Psoas muscle (tissue), 7 donors: ENCODE measurements at regions not wholly inside any gene's neighbourhood (a gene's known extent, or its start where the extent isn't known, plus 50 kb on each side); places are given as distances from the start of the nearest gene placed in this dataset.

Experiments
- ATAC-seq, 4 donors: fragments of 200-7000 bp; cut with Tn5 transposase; one replicate each; pipeline ENCODE4 v1.9.1; 2020; ENCODE audit warnings: moderate library complexity in 3 of 4, mild to moderate bottlenecking in 2 of 4
- DNase-seq, 2 donors: peaks; one replicate each; pipeline ENCODE4 v3.0.0-alpha.2; 2020
- H3K27ac ChIP-seq: fragments of 200-600 bp; one replicate; pipeline ENCODE4 v1.8.0; 2022
- H3K27me3 ChIP-seq, 3 donors: fragments of 200-600 bp in 1 of 3; one replicate each; pipeline versions ENCODE4 v1.6.1 to v1.8.0; 2013 to 2022; ENCODE audit warnings: low read length in 2 of 3, mild to moderate bottlenecking in 2 of 3, moderate library complexity in 1 of 3; ENCODE audit not compliant: insufficient read depth in 3 of 3
- H3K36me3 ChIP-seq, 2 donors: fragments of 200-600 bp in 1 of 2; one replicate each; pipeline versions ENCODE4 v1.6.1 to v1.8.0; 2013 to 2022; ENCODE audit warnings: low read depth in 1 of 2, mild to moderate bottlenecking in 1 of 2, moderate library complexity in 1 of 2; ENCODE audit not compliant: insufficient read depth in 1 of 2
- H3K4me1 ChIP-seq: fragments of 200-600 bp; one replicate; pipeline ENCODE4 v1.8.0; 2022
- H3K4me3 ChIP-seq: fragments of 200-600 bp; one replicate; pipeline ENCODE4 v1.8.0; 2022; ENCODE audit warnings: mild to moderate bottlenecking
- H3K9me3 ChIP-seq: fragments of 200-600 bp; one replicate; pipeline ENCODE4 v1.8.0; 2022
- CTCF ChIP-seq: fragments of 200-600 bp; IDR thresholded peaks from one replicate; pipeline ENCODE4 v1.8.0; 2022; ENCODE audit warnings: antibody characterized with exemption
- WGBS, 3 donors: extraction: QIAGEN DNeasy Blood & Tissue Kit; methylation state at CpG; one replicate each; pipeline versions ENCODE4 v1.1.6 to v1.1.7; 2013; 5-methylcytosine and 5-hydroxymethylcytosine counted together
- intact Hi-C, 2 donors: fragments of 100-400 bp; cut with DNase I; formaldehyde crosslinking; loops; one replicate each; pipeline versions ENCODE4 v1.11.0 to v1.14.2; 2022
- donor health status: healthy with polysubstance abuse.
- donor health status: DM: no; HTN: no; CAD: no; lungs with moderate emphysema.
- donor health status: Bipolar disorder and iron deficiency.
- donor health status: healthy.
- donor health status: DM: yes; HTN: yes; CAD: no.
- donor health status: DM: no; HTN: no; CAD: no.
- donor health status: DM: yes; HTN: yes; CAD: no.

- intact Hi-C loops: no loop called here
- H3K4me1 ChIP-seq: peaks cover 8% of the 10 kb centered on the region
- H3K27me3 ChIP-seq: no peaks in the 10 kb centered on the region
- H3K4me3 ChIP-seq: no peak overlapping the region
- no peak for TF ChIP-seq CTCF
- DNase-seq (no peak), ATAC-seq (no peak)
- H3K27ac ChIP-seq: no peak overlapping the region
- WGBS, 3 donors: 84 to 89% (median 87%) methylated on average over 1 of the region's 1 CpG
- H3K9me3 ChIP-seq: no peaks in the 10 kb centered on the region
- H3K36me3 ChIP-seq: no peaks in the 10 kb centered on the region
Measured at GRCh38 chr1:103905363-103905762, 155.7 kb downstream of the AMY1C start.

DNA sequence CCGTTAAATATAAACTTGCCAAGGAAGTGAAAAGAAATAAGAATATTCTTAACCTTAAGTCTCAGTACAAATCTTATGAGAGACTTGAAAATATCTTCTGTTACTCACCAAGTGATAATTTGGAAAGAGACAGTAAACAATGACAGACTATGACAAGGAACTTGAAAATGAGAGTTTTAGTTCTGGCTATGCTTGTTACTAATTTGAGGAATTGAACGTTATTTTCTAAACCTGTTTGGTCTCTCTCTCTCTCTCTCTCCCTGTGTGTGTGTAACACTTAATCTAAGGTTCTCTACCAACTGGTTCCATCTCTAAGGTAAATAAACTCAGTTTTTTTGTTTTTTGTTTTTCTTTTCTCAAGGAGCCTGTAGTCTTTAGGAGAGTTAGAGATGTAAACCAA lies 161.8 kb downstream of the AMY1C start:
- no peaks in the 10 kb centered on the region for H3K27me3 ChIP-seq
- intact Hi-C loops: no loop called here
- H3K36me3 ChIP-seq: no peaks in the 10 kb centered on the region
- 66 to 70% (median 68%) methylated on average over 2 of the region's 2 CpGs for WGBS, 3 donors
- H3K4me1 ChIP-seq: no peaks in the 10 kb centered on the region
- H3K9me3 ChIP-seq: no peaks in the 10 kb centered on the region
- ATAC-seq (no peak), DNase-seq (no peak)
- TF ChIP-seq CTCF: no peak
- H3K27ac ChIP-seq: no peak overlapping the region
- no peak overlapping the region for H3K4me3 ChIP-seq

DNA sequence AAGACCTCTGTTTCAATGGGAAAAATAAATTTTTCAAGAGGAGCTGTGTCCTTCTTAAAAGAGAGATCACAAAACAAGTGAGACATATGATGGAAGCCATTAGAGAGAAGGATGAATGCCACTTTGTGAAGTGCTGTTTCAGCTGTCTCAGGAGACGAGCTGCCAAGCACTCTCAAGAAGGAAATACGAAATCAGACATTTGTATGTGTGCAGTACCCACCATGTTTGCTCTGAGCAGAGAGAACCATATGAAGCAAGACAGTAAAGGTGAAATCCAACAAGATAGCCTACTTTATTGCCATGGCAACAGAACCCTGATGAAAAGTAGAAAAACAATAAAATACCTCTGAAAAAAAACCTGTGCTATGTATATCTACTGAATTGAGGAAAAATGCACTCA lies 168.1 kb downstream of the AMY1C start:
- ATAC-seq: no peak

DNA sequence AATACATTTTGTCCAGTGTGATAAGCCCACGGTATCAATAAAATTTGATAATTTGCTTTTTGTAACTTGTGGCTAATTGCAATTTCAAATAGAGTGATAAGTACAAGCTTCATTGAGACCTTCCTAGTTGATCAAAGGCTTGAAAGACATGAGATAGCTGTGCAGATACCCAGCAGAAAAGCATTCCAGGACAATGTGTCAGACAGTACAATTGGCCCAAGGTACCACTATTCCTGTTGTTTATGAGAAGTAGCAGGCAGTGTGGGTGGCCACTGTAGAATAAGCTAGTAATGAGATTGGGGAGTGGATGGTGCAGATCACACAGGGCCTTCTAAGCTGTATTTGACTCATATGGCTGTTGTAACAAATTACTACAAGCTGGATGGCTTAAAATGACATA lies 182.2 kb downstream of the AMY1C start:
- no peaks in the 10 kb centered on the region for H3K27me3 ChIP-seq
- intact Hi-C loops: no loop called here
- no peaks in the 10 kb centered on the region for H3K4me1 ChIP-seq
- no peak overlapping the region for H3K27ac ChIP-seq
- H3K4me3 ChIP-seq: no peak overlapping the region
- DNase-seq (no peak), ATAC-seq (no peak)
- 68 to 82% (median 75%) methylated on average over 1 of the region's 1 CpG for WGBS, 3 donors
- no peaks in the 10 kb centered on the region for H3K9me3 ChIP-seq
- H3K36me3 ChIP-seq: no peaks in the 10 kb centered on the region
- no peak for TF ChIP-seq CTCF

More for the DNA sequence above, 168.1 kb downstream of the AMY1C start:
- Histone ChIP-seq H3K36me3 (no peaks in the 10 kb centered on the region), H3K4me3 (no peak overlapping the region), H3K4me1 (no peaks in the 10 kb centered on the region), H3K27me3 (no peaks in the 10 kb centered on the region), H3K27ac (no peak overlapping the region), H3K9me3 (no peaks in the 10 kb centered on the region)
- DNase-seq: no peak
- 26 to 37% (median 30%) methylated on average over 2 of the region's 2 CpGs for WGBS, 3 donors
- no peak for TF ChIP-seq CTCF
- intact Hi-C loops: no loop called here

- Histone ChIP-seq H3K27ac (no peak overlapping the region), H3K4me3 (no peak overlapping the region), H3K36me3 (no peaks in the 10 kb centered on the region), H3K9me3 (no peaks in the 10 kb centered on the region), H3K27me3 (no peaks in the 10 kb centered on the region), H3K4me1 (no peaks in the 10 kb centered on the region)
- WGBS, 3 donors: 66 to 82% (median 81%) methylated on average over 4 of the region's 4 CpGs
- intact Hi-C loops: no loop called here
- ATAC-seq: no peak
- TF ChIP-seq CTCF: no peak
- no peak for DNase-seq
Measured at GRCh38 chr1:103937763-103938357, 188.2 kb downstream of the AMY1C start.
